Erythroblast (primary cell): ENCODE measurements at regions not wholly inside any gene's neighbourhood (a gene's known extent, or its start where the extent isn't known, plus 50 kb on each side); places are given as distances from the start of the nearest gene placed in this dataset.
"Not testable (repeated sequence)": the region's sequence is repeated elsewhere in the genome, so short reads cannot be mapped to it uniquely, and the experiment has no call there.

ENCODE experiments used
- GATA1 ChIP-seq: IDR thresholded peaks from 2 replicates; pipeline ENCODE4 v1.6.1; 2011; ENCODE audit warnings: low read depth, mild to moderate bottlenecking, control low read depth, low read length, moderate library complexity
- POLR2A ChIP-seq: IDR thresholded peaks from 2 replicates; pipeline ENCODE4 v1.6.1; 2011; ENCODE audit warnings: mild to moderate bottlenecking, low read length

- TF ChIP-seq POLR2A, GATA1: not testable (repeated sequence)
Observed at GRCh38 chr7:52728683-52729082, 306.8 kb upstream of the POM121L12 start.
